NCI-H2107 treated with DMSO at 0.1 percent for 48 hours (cell line): ENCODE measurements at regions not wholly inside any gene's neighbourhood (a gene's known extent, or its start where the extent isn't known, plus 50 kb on each side); places are given as distances from the start of the nearest gene placed in this dataset.
"Not testable (repeated sequence)": the region's sequence is repeated elsewhere in the genome, so short reads cannot be mapped to it uniquely, and the experiment has no call there.

Experiments used
- DNase-seq: peaks from one replicate; lab custom pipeline; 2025; ENCODE audit not compliant: unreplicated experiment; lab: John Stamatoyannopoulos, UW

DNA sequence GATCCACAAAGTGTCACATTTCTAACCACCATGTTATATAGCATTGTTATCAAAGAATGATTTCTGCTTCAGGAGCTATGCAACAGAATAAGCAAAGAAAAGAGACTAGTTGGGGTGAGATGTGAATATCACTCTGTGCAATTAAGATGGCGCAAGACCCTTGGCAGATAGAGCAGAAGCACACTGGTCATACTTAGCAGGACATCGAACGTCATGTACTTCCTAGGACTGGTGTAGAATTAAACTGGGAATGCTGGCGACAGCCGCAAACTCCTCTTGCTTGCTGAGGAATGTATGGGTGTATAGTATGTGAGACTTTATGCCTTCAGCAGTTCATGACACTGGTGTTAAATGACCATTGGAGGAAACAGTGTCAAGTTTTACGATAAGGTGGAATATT, 207.0 kb downstream of the LRRC70 start:
- no peak for DNase-seq

DNA sequence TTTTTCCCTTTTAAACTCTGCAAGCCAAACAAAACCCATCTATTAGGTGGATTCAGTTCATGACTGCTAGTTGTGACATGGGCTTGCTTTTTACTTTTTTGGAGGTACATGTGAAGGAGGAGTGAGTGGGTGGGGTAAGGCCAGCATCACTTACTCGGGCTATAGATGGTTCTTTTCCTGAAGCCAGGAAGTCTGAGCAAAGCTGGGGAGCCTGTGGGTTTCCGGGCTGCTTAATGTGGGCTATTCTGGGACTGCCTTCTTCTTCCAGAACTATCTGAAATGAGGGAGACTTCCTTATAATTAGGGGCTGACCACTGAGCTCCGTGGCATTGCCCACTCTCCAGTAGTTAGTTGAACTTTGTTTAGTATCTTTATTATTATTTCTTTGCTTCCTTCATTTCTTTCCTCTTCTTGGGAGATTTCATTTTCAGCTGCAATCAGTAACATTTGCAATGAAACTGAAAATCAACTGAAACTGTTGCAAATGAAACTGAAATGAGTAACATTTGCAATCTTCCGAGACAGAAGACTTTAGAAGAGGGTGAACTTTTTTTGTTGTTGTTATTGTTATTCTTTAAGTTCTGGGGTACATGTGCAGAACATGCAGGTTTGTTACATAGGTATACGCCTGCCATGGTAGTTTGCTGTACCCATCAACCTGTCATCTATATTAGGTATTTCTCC, 204.9 kb downstream of the LRRC70 start:
- DNase-seq: no peak

DNA sequence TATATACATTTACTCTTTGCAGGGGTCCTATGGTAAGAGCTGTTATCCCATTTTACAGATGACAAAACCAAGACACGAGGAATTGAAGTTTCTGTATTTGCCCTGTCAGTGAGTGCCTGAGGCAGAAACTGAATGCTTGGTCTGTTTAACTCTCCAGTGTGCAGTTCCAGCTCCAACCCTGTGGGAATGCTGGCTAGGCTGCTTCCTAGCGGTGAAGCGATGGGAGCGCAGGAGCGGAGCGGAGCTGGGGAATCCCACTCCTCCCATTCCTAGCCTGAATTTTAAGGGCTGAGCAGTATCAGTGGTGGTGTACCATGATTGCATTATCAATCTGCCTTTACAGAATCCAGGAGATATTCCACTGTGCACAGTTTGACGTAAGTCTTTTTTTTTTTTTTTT, 202.3 kb downstream of the LRRC70 start:
- DNase-seq: no peak

DNA sequence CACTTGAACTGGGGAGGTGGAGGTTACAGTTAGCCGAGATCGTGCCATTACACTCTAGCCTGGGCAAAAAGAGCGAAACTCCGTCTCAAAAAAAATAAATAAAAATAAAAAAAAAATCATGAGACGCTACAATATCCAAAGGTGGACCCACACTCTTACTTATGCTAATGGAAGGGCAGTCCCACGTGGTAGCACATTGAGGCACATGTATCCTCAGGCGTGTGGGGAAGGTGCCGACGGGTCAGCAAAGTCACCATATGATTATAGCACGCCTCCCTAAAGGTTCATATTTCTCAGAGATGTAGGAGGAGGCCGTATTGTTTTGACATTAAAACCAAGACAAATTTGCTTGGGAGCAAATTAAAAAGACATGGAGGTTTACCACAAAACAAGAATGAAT, 201.6 kb downstream of the LRRC70 start:
- no peak for DNase-seq

DNA sequence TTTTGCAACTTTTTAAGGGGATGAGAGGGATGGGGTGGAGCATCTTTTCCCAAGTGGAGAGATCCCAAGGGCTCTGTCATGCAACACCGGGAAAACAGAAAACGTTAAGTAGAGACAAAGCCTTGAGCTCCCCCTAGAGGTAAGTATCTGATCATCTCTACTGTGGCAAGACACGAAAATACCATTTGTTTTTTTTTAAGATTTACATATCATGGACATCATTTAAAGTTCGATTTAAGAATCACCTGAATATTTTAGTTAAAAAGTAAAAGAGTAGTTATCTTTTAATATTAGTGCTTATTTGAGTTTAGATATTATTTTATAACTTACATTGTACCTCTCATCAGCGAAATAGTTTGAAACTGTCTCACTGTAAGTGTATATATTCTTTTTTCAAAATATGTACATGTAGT, 200.4 kb downstream of the LRRC70 start:
- DNase-seq: peak; percentile 11

DNA sequence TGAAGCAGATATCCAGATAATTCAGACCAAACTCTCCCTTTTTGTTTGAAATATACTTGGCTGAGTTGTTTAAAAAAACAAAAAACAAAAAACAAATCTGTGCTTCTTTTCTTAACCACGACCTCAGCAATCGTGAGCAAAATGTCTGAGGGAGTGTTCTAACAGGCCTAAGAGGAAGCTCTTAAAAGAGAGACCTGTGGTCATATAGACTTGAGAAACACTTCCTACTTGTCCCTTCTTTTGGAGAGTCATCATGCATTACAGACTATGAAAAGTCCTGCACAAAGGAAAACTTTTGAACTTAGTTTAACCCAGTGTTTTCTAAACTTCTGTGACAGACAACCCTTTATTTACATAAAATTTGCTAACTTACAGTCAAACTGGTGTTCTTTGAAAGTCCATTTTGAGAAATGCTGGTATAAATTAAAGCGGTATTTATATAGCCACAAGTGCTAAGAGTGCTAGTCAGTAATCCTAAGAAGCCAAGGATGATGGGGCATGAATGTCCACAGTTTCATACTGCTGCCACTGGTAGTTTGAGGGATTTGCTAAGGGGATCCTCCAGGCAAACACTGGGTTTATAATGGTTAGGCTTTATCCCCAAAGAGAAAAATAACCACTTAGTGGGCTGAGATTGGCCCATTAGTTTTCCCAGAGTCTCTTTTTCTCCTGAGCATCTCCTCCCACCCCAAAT, 199.8 kb downstream of the LRRC70 start:
- no peak for DNase-seq

DNA sequence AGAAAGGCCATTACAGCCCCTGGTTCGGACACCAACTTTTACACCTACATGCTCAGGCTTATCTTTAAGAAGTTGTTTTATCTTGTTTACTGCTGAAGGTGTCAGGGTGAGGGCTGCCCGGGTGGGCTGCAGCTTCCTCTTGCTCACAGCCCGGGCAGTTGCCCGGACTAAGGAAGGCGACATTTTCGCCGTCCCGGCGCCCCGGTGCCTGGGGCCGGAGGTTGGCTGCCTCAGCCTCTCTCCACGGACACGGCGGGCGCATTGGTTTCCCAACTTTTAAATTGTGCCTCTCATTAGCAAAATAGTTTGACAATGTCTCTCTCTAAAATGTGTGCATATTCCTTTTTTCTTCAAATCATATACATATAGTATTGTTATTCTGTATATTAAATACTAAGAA, 198.5 kb downstream of the LRRC70 start:
- not testable (repeated sequence) for DNase-seq

DNA sequence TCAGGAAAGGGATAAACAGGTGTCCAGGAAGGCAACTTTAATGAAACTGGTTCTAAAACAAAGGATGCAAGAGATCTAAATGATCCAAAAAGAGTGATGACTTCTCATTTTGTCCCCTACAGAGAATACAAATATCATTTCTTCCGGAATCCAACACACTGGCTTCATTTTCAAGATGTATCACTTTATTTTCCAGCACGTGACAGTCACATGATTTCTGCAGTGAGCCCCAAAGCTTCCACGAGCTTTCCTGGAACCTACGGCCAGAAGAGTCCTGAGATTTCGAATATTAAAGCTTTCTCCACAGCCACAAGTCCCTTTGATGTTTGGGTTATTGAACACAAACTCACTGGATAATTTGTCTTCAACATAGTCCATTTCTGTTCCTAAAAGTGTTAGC, 198.0 kb downstream of the LRRC70 start:
- not testable (repeated sequence) for DNase-seq

DNA sequence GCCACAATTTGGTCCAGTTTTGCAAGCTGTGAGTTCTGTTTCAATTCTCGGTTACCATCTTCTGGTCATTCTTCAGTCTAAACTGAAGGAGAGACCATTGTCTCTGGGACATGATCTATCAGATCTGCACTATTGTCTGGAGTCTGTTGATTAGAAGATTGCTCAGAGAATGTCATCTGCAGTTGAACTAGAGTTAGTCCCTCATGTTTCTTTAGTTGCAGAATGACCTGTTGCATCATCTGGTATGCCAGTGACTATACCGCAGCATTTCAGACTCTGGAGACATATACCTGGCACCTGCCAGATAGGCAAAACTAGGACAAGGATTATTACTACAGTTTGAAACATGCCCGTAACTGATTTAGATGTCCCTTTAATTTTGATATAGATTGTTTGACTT, 194.8 kb downstream of the LRRC70 start:
- no peak for DNase-seq

DNA sequence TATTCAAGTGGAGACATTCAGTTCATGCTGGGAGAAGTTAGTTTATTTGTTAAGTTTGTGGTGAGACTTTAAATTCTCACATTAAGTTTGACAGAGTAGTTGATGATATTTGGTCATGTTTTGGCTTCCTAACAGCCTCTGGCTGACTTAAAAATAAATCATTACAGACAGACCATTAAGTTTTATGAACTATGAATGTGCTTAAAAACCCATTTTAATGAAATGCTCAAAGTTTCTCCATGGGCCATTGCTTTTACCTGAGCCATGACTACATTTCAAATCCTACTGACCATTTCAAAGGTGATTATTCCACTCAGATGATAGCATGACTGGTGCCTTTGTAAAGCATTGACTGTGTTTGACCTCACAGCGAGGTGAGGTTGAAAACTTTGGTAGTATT, 192.7 kb downstream of the LRRC70 start:
- DNase-seq: no peak

DNA sequence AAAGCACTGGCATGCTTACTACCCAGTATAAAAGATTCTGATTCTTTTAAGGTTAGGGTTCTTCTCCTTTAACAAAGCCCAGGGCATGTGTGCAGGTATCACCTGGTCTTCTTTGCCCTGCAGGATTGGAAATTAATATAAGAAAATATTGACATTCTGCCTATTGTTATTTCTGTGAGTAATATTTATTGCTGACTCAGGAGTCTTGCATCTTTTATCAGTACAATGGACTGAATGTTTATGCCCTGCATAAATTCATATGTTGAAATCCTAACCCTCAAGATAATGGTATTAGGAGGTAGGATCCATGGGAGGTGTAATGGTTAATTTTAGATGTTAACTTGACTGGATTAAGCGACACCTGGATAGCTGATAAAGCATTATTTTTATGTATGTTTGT, 189.0 kb downstream of the LRRC70 start:
- DNase-seq: no peak

DNA sequence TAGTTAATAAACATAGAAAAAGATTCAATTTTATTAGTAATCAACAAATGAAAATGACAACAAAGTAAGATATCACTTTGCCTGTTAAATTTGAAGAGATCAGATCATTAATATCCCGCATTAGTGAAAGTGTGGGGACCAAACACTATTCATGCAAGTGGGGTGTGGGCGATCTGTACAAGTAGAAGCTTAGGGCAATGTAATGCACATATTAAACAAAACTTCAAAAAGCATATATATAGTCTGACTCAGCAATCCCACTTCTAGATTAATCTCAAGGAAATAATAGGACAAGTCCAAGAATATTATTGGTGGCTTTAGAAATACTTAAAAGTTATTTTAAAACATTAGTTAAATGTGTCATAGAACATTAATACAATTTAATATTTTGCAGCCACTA, 188.5 kb downstream of the LRRC70 start:
- no peak for DNase-seq

DNA sequence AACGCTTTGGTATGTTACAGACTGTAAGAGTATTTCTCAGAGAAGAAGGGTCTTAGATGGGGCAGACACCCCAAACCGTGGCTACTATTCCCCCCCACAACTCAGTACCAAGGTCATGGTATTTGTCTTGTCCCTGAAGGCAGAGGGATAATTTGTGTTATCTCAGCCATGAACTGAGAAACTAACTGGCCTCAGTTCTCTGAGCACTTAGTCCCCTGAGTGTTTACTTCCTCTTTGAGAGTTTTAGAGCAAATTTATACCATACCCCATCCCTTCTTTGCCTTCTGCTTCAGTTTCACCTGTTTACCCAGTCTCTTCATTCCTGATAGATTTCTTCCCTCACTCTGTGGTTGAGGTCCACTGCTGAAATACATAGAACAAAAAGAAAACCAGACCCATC, 183.9 kb downstream of the LRRC70 start:
- DNase-seq: no peak

DNA sequence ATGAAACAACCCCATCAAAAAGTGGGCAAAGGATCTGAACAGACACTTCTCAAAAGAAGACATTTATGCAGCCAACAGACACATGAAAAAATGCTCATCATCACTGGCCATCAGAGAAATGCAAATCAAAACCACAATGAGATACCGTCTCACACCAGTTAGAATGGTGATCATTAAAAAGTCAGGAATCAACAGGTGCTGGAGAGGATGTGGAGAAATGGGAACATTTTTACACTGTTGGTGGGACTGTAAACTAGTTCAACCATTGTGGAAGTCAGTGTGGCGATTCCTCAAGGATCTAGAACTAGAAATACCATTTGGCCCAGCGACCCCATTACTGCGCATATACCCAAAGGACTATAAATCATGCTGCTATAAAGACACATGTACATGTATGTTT, 179.1 kb downstream of the LRRC70 start:
- DNase-seq: not testable (repeated sequence)

DNA sequence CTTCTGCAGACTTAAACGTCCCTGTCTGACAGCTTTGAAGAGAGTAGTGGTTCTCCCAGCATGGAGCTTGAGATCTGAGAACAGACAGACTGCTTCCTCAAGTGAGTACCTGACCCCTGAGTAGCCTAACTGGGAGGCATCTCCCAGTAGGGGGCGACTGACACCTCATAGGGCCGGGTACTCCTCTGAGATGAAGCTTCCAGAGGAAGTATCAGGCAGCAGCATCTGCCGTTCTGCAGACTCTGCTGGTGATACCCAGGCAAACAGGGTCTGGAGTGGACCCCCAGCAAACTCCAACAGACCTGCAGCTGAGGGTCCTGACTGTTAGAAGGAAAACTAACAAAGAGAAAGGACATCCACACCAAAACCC, 174.4 kb downstream of the LRRC70 start:
- not testable (repeated sequence) for DNase-seq

DNA sequence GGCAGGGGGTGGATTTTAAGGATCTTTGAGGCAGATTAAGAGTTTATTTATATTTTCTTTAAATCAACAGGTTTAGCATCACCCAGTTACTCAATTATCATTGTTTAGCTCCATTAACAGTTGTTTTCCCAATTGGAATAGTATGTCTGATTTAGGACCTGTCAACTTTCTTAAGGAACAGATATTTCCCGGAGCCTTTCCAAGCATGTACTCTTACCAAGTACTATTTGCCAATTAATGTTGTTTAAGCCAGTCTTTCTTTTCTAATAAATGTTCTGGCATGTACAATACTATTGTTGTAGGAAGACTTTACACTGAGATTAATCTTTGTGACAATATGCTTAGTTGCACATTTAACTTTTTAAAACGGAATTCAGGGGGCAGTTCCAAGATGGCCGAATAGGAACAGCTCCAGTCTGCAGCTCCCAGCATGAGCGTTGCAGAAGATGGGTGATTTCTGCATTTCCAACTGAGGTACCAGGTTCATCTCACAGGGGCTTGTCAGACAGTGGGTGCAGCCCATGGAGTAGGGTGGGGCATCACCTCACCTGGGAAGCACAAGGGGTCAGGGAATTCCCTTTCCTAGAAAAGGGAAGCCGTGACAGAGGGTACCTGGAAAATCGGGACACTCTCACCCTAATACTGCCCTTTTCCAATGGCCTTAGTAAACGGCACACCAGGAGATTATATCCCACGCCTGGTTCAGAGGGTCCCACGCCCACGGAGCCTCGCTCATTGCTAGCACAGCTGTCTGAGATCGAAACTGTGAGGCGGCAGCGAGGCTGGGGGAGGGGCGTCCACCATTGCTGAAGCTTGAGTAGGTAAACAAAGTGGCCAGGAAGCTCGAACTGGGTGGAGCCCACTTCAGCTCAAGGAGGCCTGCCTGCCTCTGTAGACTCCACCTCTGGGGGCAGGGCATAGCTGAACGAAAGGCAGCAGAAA, 173.7 kb downstream of the LRRC70 start:
- DNase-seq: not testable (repeated sequence)

DNA sequence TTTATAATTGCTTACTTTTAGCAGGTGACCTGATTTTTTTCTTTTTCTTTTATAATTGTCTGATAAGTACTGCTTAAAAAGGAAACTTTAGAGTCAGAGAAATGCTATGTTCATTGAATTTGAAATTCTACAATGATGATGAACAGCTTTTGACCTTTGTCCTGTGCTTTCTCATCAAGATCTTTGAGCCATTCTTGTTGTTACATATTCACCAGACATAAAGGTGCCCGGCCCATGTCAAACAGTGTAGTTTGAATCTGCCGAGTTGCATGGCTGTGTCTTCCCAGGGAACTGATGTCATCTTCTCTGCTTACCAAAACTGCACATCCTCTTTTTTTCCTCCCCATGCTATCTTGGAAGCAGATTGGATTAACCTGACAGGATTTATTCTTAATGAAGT, 163.6 kb downstream of the LRRC70 start:
- no peak for DNase-seq

DNA sequence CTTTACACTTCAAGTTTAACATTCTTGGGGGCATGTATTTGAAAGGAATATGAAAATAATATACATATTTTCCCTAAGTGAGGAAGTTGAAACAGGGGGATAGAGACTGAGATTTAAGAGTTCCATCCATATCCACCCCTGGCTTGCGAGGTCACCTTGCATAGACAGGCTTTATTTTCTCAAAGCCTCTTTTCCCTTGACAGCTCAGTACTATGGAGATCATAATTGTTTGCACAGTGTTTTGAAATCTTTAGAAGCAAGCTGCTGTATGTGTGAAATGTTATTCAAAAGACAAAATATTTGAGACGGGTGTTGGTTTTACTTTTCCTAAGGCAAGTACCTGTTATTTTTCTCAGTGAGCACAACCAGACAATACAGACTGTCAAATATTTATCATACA, 163.1 kb downstream of the LRRC70 start:
- DNase-seq: no peak

DNA sequence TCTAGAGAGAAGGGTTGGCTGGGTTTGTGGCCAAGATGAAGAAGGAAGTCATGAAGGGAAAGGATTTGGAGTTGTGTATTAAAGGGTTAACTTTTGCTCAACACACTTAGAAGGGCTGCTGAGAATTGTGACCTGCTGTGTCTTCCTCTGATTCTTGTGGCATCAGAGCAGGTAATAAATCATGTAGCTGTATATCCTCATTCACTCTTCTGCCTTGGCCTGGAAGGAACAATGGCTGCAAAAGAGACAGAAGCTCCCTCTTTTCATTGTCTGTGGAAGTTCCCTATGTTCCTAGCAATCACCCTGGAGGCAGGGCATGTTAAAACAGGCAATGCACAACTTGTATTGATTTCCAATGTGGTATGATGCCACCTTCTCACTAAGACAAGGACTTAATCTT, 159.1 kb downstream of the LRRC70 start:
- DNase-seq: no peak

DNA sequence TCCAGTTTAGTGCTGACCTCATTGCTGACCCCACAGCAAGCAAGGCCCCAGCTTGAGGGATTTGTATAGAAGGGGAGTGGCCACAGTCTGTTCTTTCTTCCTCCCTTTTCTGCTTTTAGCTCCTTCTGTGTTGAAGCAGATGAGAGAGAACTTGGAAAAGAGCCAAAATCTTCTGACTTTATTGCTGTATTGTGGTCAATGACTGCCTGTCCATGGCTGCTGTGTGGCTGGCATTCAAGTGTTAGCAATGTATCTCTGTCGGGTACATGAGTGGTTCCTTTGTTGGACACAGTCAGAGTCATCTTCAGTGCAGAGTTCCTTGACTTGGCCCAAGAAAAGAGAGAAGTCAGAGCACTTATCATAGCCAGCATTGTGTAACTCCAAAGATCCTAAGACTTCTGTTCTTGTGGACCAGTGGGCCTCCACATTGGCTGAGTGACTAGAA, 154.1 kb downstream of the LRRC70 start:
- no peak for DNase-seq

DNA sequence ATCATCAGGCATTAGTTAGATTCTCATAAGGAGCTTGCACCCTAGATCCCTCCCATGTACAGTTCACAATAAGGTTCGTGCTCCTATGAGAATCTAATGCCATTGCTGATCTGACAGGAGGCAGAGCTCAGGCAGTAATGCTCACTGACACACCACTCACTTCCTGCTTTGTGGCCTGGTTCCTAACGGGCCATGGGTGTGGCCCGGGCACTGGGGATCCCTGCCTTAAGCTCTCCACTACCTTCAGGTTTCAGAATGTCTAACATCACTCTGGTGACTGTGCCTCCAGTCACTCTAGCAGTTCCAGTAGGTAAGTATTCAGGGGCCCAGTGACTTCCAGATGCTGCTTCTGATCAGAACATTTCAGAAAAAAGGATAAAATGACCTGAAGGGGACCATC, 152.4 kb downstream of the LRRC70 start:
- DNase-seq: no peak

DNA sequence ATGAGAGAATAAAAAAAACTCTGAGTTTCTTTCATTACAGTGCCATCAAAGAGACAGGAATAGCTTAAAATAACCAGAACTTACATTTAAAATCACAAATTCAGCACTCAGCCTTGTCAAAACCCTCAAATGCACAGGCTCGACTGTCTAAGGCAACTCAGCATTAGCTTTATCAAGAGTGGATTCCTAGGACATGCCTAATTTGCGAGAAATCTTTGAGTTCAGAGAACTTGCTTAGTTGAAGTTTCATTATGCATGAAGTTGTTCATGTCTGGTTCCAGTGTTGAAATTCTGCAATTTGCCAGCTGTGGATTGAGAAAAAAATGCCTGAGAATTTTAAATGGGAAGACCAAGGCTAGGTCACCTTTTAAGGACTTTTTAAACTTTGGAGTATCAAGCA, 151.1 kb downstream of the LRRC70 start:
- no peak for DNase-seq
